ENCODE measurements at regions not wholly inside any gene's neighbourhood (a gene's known extent, or its start where the extent isn't known, plus 50 kb on each side); places are given as distances from the start of the nearest gene placed in this dataset.
A peak's percentile ranks its signal among the peaks of the same experiment; 100 is the strongest.

GRCh38 chr4:179880756-179881155, 2362.4 kb upstream of the TENM3 start:
- Mint-ChIP-seq H3K4me1 (ENCODE audit: insufficient read depth, unreplicated experiment) (no peaks in the 10 kb centered on the region), H3K27ac (ENCODE audit: low read depth, unreplicated experiment) (no peak overlapping the region), H3K4me3 (ENCODE audit: unreplicated experiment) (no peak overlapping the region), H3K9me3 (ENCODE audit: unreplicated experiment) (no peaks in the 10 kb centered on the region), H3K36me3 (ENCODE audit: insufficient read depth, unreplicated experiment) (no peaks in the 10 kb centered on the region), H3K27me3 (ENCODE audit: insufficient read depth, unreplicated experiment) (no peaks in the 10 kb centered on the region)
- TF ChIP-seq, protein P1, sequence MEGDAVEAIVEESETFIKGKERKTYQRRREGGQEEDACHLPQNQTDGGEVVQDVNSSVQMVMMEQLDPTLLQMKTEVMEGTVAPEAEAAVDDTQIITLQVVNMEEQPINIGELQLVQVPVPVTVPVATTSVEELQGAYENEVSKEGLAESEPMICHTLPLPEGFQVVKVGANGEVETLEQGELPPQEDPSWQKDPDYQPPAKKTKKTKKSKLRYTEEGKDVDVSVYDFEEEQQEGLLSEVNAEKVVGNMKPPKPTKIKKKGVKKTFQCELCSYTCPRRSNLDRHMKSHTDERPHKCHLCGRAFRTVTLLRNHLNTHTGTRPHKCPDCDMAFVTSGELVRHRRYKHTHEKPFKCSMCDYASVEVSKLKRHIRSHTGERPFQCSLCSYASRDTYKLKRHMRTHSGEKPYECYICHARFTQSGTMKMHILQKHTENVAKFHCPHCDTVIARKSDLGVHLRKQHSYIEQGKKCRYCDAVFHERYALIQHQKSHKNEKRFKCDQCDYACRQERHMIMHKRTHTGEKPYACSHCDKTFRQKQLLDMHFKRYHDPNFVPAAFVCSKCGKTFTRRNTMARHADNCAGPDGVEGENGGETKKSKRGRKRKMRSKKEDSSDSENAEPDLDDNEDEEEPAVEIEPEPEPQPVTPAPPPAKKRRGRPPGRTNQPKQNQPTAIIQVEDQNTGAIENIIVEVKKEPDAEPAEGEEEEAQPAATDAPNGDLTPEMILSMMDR (IDR thresholded peaks at IDR 0.05; ENCODE audit: unreplicated experiment): no peak
- BruUV-seq (replicated peaks): no TSS peak
- POLR2A ChIA-PET: no interaction called here
- peak; percentile 17 for DNase-seq (ENCODE audit: unreplicated experiment)
- intact Hi-C loops (cut with micrococcal nuclease): no loop called here
- CTCF ChIA-PET: interaction anchor here (0.6 to 1.0 kb wide), 3 partner anchors 13 to 106 kb away, joined by 3 read pairs; no protein-coding TSS in a partner anchor

- Mint-ChIP-seq H3K4me3 (ENCODE audit: unreplicated experiment) (no peak overlapping the region), H3K27ac (ENCODE audit: low read depth, unreplicated experiment) (no peak overlapping the region)
- BruUV-seq (replicated peaks): no TSS peak
Observed at GRCh38 chr4:179894066-179894778, 2349.0 kb upstream of the TENM3 start.

GRCh38 chr4:179919587-179919986, 2323.6 kb upstream of the TENM3 start:
- H3K4me3 Mint-ChIP-seq (ENCODE audit: unreplicated experiment): no peak overlapping the region
- ChIA-PET CTCF (no interaction called here), POLR2A (no interaction called here)
- H3K27me3 Mint-ChIP-seq (ENCODE audit: insufficient read depth, unreplicated experiment): no peaks in the 10 kb centered on the region
- no peaks in the 10 kb centered on the region for H3K36me3 Mint-ChIP-seq (ENCODE audit: insufficient read depth, unreplicated experiment)
- peaks cover 8% of the 10 kb centered on the region for H3K9me3 Mint-ChIP-seq (ENCODE audit: unreplicated experiment)
- no TSS peak for BruUV-seq (replicated peaks)
- TF ChIP-seq, protein P1 (IDR thresholded peaks at IDR 0.05; ENCODE audit: unreplicated experiment): no peak
- no peak overlapping the region for H3K27ac Mint-ChIP-seq (ENCODE audit: low read depth, unreplicated experiment)
- no peak for DNase-seq (ENCODE audit: unreplicated experiment)
- no peaks in the 10 kb centered on the region for H3K4me1 Mint-ChIP-seq (ENCODE audit: insufficient read depth, unreplicated experiment)
- intact Hi-C loops (cut with micrococcal nuclease): no loop called here

More at GRCh38 chr4:179894066-179894778, 2349.0 kb upstream of the TENM3 start:
- no peaks in the 10 kb centered on the region for H3K9me3 Mint-ChIP-seq (ENCODE audit: unreplicated experiment)
- no peaks in the 10 kb centered on the region for H3K36me3 Mint-ChIP-seq (ENCODE audit: insufficient read depth, unreplicated experiment)
- no peaks in the 10 kb centered on the region for H3K27me3 Mint-ChIP-seq (ENCODE audit: insufficient read depth, unreplicated experiment)
- ChIA-PET POLR2A (no interaction called here), CTCF (no interaction called here)
- no peak for DNase-seq (ENCODE audit: unreplicated experiment)
- TF ChIP-seq, protein P1 (IDR thresholded peaks at IDR 0.05; ENCODE audit: unreplicated experiment): no peak
- H3K4me1 Mint-ChIP-seq (ENCODE audit: insufficient read depth, unreplicated experiment): no peaks in the 10 kb centered on the region
- intact Hi-C loops (cut with micrococcal nuclease): no loop called here

GRCh38 chr4:179927473-179927872, 2315.7 kb upstream of the TENM3 start:
- Mint-ChIP-seq H3K27me3 (ENCODE audit: insufficient read depth, unreplicated experiment) (no peaks in the 10 kb centered on the region), H3K4me1 (ENCODE audit: insufficient read depth, unreplicated experiment) (no peaks in the 10 kb centered on the region), H3K36me3 (ENCODE audit: insufficient read depth, unreplicated experiment) (no peaks in the 10 kb centered on the region), H3K4me3 (ENCODE audit: unreplicated experiment) (no peak overlapping the region), H3K9me3 (ENCODE audit: unreplicated experiment) (peaks cover 8% of the 10 kb centered on the region), H3K27ac (ENCODE audit: low read depth, unreplicated experiment) (no peak overlapping the region)
- BruUV-seq (replicated peaks): no TSS peak
- ChIA-PET CTCF (no interaction called here), POLR2A (no interaction called here)
- TF ChIP-seq, protein P1 (IDR thresholded peaks at IDR 0.05; ENCODE audit: unreplicated experiment): no peak
- intact Hi-C loops (cut with micrococcal nuclease): no loop called here
- no peak for DNase-seq (ENCODE audit: unreplicated experiment)
